ENCODE measurements at regions not wholly inside any gene's neighbourhood (a gene's known extent, or its start where the extent isn't known, plus 50 kb on each side); places are given as distances from the start of the nearest gene placed in this dataset.

DNA sequence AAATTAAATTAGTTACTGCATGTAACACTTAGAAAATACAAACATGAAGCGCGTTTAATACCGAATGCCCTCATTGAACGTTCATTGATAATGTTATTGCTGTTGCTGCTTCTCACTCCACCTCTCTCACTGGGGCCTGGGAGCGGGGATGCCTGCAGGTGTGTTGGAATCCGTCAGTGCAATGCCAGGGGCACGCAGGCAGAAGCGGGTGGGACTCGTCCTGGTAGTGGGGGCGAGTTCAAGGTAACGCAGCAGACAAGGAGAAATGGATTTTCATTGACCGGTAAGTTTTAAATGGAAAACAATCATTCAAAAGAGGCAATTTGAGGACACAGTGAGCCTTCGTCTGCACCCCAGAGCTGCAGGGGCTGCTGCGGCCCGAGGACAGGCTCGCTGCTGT, 71.2 kb upstream of the AFDN start:
- DNase-seq (ENCODE audit: low spot score), result no peak

DNA sequence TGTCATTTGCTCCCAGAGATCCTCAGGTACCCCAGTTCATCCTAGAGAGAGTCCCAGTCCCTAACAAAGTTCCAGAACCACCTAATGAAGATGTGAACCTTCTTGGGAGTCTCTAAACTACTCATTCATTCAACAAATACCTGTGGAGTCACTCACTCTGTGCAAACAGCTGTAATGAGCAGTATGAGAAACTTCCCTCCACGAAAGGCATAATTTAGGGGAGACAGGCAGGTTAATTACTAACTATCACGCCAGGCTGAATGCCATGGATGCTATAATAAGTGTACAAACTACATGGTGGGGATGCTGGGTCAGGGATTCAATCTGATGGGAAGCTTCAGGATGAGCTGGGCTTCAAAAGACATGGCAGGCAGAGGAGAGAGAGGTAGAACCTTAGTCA, 70.1 kb upstream of the AFDN start:
- DNase-seq (ENCODE audit: low spot score), result no peak

DNA sequence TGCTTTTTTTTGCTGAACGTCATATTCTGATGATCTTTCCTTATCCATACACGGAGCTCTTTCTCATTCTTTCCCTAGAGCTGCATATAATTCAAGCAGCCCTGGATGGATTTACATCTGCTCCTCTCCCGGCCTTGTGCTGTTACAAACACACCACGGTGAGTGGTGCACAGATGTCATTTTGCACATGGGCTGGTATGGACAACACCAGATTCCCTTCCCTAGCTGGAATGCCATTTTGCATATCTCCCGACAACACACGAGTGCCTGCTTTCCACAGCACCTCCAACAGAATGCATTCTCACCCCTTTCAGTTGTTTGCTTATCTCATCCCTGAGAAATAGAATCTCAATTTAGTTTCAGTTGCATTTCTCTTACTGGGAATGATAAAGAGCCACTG, 69.5 kb upstream of the AFDN start:
- no peak for DNase-seq (ENCODE audit: low spot score)

DNA sequence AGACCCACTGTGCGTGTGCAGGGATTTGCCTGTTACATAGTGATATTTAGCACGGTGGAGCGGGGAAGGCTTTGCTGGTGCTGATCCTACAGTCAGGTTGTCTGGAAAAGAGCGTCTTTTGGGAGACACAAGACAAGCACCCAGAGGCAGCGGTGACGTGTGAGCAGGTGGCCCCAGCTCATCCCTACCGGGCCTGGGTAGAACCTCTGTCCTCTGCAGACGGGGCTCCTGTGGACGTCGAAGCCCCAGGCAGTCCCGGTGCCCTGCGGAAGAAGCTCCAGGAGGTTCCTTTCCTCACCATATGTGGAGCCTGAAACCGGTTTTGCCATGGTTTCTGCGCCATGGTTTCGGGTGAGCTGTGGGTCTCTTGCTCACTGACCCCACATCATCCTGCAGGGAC, 68.9 kb upstream of the AFDN start:
- DNase-seq (ENCODE audit: low spot score), result no peak

DNA sequence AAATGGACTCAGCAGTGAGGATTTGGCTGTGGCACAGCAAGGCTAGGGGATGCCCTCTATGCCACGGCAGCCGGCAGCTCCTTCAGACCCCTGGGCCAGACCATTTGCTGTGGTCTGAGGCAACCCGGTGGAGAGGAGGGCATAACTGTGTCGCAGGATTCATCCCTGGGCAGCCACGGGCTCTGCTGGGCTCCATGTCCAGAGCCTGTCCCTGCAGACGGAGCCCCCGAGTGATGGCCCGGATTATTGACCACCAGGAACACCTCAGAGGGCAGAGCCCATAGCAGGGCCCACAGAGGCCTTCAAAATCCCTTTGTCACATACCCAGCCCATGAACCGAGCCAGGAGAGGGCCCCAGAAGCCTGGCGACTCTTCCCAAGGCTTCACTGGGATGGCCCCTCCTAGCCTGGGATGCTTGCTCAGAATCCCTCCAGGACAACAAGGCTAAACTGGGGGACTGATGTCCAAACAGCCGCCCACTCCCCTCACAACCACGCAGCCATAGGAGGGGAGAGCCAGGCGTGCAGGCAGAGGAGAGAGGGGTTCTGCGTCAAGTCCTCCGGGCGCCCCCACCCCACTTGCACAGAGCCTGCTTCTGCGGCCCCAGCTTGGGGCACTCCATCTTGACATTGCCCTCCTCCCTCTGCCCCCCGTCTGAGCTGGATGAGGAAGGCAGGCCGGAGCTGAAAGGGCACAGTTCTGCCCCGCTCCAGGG, 68.2 kb upstream of the AFDN start:
- no peak for DNase-seq (ENCODE audit: low spot score)

DNA sequence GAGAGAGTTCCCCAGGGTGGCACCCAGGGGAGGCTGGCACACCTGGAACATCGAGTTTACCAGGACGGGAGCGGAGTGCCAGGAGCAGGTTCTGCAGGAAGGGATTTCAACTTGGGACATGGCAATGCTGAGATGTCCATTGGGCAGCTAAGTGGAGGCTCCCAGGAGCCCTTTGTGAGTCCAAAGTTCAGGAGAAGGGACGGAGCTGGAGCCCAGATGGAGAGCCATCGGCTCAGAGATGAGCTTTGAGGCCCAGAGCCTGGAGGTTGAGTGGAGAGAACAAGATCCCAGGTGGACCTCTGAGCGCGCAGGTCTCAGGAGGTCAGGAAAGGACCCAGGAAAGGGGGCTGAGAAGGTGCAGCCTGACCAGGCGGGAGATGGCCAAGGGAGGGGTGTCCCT, 67.5 kb upstream of the AFDN start:
- no peak for DNase-seq (ENCODE audit: low spot score)

DNA sequence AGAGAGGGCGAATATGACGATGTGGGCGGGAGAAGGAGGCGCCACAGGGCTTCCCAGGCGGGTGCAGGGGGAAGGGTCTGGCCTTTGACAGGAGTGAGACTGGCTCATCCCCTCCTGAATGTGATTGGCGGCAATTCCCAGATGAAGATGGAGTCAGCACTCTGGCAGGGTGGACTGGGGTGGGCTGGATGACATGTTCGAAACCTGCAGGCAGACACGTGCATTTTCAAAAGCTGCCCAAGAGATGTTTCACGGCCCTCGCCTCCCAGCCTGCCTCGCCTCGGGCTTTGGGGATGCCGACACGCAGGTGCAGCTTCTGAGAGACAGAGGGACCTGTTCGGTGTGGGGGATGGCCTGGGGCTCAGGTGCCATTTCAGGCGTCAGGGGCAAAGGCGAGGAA, 66.8 kb upstream of the AFDN start:
- no peak for DNase-seq (ENCODE audit: low spot score)

DNA sequence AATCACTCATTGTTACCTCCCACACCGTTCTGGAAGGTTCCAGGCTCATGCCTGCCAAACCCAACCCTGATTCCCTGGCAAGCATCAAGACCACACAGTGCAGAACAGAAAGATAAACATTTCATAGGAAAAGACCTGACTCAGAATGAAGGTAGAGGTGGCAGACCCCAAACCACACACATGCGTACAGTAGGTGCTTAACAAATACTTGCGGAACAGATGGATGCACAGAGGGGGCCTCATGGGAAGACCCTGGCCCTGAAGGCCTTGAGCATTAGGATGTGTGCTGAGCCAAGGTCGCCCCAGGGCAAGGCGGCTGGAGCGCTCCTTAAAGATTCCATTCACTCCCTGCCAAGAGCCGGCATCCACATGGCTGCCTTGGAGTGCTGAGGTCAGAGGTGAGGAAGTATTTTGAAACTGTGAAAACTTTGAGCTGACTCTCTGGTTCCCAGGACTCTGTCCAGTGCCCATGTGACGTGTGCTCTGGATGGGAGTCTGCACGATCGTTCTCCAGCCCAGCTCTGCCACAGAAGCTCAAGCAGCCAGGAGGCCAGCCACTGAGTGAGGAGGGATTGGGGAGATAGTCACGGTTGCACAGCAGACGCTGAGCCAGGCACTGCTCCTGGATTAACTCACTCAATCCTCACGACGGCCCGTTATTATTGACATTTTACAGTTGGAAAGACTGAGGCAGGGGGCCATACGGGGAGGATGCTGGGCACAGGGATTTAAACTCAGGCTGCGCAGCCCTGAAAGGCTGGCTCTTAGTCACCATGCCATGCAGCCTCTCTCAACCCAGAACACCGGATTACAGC, 65.5 kb upstream of the AFDN start:
- peak; percentile 40 for DNase-seq (ENCODE audit: low spot score)

DNA sequence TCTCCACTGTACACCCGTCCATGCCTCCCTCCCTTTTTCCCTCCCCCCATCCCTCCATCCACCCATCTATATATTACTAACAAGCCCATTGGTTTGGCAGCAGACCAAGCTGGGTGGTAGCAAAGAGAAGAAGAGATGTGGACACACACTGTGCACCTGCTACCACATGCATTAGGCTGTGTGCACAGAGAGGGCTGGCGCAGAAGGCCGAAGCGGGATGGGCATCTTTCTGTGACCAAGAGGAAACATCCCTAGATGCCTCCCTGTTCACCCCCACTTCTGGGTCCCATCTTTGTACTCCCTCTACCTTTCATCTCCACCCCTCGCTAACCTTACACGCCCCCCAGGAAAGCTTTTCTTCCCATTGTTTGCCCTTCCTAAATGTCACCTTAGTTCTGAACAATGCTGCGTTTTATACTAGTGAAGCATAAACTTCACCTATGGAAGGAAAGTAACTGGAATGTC, 64.9 kb upstream of the AFDN start:
- DNase-seq (ENCODE audit: low spot score), result peak; percentile 4

DNA sequence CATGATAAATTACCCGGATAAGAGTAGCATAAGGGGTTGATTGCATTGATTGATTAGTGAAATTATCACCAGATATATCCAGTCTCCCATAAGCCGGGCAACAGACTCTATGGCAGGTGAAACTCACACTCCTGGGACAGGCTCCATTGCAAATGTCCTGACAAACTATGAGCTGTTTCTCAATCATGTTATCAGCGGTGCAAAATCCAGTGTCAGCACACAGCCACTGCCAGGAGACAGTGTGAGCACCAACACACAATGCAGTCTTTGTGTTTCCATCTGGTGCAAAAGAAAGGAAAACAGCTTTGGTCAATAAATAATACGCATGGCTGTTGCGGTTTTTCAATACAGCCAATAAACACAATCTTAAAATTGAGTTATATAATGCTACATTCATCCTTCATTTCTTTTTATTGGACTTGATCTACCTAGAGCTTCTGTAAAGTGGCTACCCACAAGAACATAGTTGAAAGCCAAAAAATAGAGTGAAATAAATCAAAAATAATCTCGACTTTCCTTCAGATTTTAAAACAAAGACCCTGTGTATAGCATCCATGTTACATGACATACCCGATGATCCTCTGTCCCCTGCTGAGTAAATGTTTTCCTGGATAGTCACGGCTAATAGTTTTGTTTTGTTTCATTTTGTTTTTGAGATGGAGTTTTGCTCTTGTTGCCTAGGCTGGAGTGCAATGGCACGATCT, 64.3 kb upstream of the AFDN start:
- DNase-seq (ENCODE audit: low spot score), result peak; percentile 91

DNA sequence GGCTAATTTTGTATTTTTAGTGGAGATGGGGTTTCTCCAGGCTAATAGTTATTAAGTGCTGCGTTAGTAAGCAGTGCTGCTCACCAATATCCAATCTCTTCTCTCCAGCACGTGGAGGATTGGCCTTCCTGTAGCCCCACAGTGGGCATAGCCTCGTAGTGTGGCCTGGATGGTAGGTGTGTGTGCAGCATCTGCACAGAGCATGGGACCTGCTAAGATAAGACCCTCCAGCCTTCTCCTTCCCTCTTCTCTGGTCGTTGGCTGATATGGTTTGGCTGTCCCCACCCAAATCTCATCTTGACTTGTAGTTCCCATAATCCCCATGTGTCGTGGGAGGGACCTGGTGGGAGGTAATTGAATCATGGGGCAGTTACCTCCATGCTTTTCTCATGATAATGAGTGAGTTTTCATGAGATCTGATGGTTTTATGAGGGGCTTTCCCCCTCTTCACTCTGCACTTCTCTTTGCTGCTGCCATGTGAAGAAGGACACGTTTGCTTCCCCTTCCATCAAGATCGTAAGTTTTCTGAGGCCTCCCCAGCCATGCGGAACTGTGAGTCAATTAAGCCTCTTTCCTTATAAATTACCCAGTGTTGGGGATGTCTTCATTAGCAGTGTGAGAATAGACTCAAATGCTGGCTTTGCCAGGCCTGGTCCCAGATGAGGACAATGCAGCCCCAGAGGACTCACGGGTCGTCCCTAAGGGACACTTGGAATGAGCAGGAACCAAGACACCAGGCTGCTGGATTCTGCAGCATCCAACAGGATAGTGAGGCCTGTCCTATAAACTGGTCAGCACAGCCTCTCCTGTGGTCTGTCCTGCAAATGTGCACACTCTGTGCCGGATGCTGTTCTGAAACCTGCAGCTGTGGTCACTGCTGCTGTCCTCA, 63.4 kb upstream of the AFDN start:
- DNase-seq (ENCODE audit: low spot score), result peak; percentile 29

DNA sequence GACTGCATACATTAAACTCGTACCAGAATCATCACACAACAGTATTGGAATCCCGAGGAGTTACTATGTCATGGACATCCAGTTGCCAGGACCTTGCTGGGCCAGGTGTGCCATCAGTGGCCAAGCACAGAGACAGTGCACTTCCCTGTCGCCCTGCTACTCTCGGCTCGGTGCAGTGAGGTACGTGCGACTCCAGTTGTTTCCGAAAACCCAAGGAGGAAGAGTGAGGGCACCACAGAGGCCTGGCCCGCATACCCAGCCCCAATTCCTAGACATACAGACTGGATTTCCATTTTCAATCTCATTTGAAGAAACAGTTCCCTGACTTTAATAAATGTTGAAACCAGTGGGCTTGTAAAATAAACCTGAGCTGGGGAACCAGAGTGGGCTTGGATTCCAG, 62.5 kb upstream of the AFDN start:
- no peak for DNase-seq (ENCODE audit: low spot score)

DNA sequence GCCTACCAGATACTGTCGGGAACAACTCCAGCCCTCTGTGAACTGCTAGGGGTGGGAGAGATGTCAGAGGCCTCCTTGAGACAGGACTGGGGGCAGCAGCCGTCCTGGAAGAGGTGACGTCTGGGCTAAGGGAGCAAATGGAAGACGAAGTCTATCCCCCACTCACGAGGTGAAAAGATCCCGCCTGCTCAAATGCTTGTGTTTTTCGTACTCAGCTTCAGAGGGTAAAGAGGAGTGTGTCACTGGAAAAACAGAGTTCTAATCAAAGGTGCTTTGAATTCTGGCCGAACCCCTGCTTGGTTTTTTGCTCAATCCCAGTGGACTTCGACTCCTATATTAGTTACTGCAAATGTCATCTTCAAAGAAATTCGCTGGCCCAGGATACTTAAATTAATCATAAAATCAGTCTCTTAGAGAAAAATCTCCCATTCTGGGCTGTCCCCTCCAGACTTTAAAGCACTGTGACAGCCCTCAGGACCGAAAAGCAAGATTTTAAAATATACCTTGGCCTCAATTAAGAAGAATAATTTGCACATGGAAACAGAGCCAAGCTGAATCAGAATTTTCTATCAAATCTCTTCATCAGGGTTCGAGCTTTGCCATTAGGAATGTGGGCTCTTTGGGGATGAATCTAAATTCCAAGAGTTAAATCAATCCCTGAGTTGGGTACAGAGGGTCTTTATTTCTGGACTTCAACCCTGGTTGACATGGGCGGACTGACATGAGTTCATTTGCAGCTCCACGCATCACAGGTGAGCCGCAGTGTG, 61.8 kb upstream of the AFDN start:
- DNase-seq (ENCODE audit: low spot score), result no peak

DNA sequence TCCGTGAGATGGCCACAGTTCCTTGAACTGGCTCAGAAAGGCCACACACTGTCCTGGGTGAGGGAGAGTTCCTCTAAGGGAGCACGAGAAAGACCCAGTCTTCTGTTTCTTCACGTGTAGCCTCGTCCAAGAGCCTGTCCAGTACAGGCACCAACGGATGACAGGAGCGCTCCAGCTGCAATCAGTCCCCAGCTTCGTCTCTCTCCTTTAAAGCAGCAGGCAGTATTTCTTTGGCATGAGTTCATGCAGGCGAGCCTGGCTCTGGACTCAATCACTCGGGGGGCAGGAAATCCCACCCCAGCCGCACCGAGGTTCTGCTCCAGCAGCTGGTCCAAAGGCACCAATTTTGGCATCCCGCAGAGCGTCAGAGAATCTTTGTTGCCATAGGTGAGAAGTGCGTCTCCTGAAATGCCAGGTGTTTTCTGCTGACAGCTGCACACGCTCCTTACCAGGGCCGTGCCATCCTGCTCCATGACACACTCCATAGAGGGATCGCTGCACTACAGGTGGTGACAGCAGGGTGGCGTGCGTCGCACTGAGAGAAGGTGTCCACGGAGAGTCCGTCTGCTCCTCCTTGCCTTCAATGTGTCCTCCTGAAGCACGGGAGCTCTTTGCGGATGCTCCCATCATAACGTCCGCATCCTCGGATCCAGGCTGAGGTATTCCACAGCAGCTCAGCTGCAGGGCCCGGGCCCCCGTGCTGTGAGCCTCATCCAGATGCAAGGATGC, 59.6 kb upstream of the AFDN start:
- no peak for DNase-seq (ENCODE audit: low spot score)

DNA sequence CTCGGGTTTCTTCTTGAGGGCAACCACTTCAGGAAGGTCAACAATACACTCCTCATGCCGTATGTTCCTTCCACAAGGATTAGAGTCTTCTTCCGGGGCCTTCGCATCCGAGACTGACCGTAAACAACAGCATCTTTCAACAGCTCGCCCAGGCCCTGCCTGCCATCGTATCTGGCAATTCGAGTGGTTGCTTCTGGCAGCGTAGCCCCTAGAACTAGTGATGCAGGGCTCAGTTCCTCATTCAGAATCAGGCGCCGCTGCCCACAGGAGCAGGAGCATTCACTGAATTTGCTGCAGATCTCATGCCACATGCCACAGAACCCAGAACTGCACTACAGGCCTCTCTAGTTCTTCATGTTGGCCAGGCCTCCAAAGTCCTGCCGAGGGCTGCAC, 59.0 kb upstream of the AFDN start:
- DNase-seq (ENCODE audit: low spot score), result no peak

DNA sequence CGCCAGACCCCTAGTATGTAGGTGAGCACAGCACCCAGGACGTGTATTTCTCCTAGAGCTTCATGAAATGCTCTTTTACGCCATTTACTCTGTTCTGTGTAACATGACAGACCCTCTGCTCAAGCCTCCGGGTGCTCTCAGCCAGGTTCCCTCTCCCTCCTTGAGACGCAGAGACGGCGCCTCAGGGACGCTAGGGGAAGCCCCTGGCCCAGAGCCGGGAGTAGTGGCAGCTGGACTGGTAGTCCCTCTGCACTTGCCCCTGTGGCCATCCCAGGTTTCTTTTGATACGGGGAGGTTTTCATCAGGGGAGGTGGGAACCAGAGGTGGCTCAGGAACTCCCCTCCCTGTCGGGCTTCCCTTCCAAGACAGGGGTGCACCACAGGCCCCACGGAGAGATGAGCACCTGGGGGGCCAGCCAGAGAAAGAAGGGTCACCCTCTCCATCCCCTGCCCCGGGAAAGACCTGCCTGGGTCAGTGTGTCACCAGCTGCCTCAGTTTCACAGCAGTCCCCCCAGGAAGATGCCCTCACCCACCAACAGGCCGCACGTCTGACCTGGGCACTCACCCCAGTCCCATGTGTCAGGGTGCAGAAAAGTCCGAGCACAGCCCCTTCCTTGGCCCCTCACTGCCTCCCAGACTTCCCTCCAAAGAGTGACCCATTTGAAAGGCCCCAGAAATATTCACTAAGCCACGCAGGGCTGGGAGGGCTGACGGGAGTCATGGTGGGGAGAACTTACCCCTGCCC, 58.1 kb upstream of the AFDN start:
- DNase-seq (ENCODE audit: low spot score), result no peak

DNA sequence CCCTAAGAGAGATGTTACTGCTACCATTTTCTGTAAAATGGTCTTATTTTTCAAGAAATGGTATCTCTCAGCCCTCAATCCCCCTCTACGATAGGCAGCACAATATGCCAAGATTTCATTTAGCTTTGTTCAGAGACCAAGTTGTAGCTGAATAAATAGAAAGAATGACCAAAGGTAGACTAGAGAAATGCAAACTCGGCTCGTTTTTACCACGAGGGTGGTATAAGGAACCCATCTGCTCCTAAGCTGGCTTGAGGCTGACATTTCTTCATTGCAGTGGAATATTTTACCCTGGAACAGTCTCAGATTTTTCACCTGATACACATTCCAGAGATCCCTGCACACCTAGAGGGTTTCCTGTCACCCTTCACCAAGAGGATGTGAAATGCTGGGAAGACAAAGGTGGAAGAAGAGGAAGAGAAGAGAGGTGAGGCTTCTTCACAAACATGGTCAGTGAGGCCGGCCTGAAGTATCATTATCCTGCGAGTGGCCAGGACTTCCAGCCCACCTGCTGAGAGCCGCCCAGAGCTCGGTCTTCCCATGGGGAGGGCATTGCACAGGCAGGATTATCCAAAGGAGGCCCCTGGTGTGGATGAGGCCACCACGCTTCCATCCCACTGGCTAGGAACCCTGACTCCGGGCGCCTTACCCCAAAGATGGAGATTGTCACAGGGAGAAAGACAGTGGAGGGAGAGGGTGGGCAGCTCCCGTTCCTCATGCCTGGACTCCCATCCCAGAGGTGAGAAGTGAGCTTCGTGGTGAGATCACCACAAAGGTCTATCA, 57.1 kb upstream of the AFDN start:
- no peak for DNase-seq (ENCODE audit: low spot score)

DNA sequence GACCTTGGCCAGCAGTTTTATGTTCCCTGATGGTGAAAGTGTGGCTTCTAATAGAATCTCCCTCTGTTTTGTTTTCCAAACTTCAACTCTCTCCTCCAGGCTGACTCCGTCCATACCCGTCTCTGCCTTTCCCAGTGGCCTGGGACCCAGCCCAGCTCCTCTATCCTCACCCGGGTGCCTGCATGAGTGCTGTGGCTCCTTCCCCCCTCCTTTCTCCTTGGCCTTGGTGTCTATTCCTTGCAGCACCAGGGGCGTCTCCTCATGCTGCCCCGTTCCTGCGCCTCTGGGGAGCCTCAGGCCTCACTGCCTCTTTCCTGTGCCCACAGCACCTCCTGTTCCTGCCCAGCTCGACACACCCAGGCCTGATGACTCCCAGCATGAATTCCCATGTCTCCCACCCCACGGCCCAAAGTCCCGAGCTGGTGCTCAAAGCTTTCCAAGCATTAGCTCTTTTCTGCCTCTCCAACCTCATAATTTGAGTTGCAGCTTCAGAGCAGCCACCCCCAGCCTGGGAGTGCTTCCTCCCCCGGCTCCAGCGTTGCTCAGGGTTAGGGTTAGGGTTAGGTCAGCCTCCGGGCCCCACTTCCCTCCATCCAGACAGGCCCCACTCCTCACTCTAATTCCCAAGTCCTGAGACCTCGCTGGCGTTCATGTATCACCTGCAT, 56.3 kb upstream of the AFDN start:
- DNase-seq (ENCODE audit: low spot score), result no peak

All from pons (tissue), 1 donor.